ENCODE measurements at regions not wholly inside any gene's neighbourhood (a gene's known extent, or its start where the extent isn't known, plus 50 kb on each side); places are given as distances from the start of the nearest gene placed in this dataset.

GRCh38 chr4:129220254-129220653, 124.3 kb downstream of the C4orf33 start:
- ChIA-PET CTCF (no interaction called here), POLR2A (no interaction called here)
- Histone ChIP-seq H3K36me3 (ENCODE audit: control insufficient read depth, insufficient read depth, low read length) (no peaks in the 10 kb centered on the region), H3K4me3 (ENCODE audit: low read depth, low read length) (no peak overlapping the region), H3K27me3 (ENCODE audit: control insufficient read depth, insufficient read depth, low read length) (no peaks in the 10 kb centered on the region)
- no peak for DNase-seq (ENCODE audit: low read depth)
- TF ChIP-seq CTCF (IDR thresholded peaks at IDR 0.05; ENCODE audit: insufficient read depth, low read depth, low read length): no peak

GRCh38 chr4:129223945-129224344, 128.0 kb downstream of the C4orf33 start:
- CTCF ChIA-PET: no interaction called here
- Histone ChIP-seq H3K27me3 (ENCODE audit: control insufficient read depth, insufficient read depth, low read length) (no peaks in the 10 kb centered on the region), H3K36me3 (ENCODE audit: control insufficient read depth, insufficient read depth, low read length) (no peaks in the 10 kb centered on the region), H3K4me3 (ENCODE audit: low read depth, low read length) (no peak overlapping the region)
- DNase-seq (ENCODE audit: low read depth): no peak
- no peak for TF ChIP-seq CTCF (IDR thresholded peaks at IDR 0.05; ENCODE audit: insufficient read depth, low read depth, low read length)
- POLR2A ChIA-PET: no interaction called here

- Histone ChIP-seq H3K36me3 (ENCODE audit: control insufficient read depth, insufficient read depth, low read length) (no peaks in the 10 kb centered on the region), H3K4me3 (ENCODE audit: low read depth, low read length) (no peak overlapping the region), H3K27me3 (ENCODE audit: control insufficient read depth, insufficient read depth, low read length) (no peaks in the 10 kb centered on the region)
- DNase-seq (ENCODE audit: low read depth): no peak
- ChIA-PET POLR2A (no interaction called here), CTCF (no interaction called here)
- TF ChIP-seq CTCF (IDR thresholded peaks at IDR 0.05; ENCODE audit: insufficient read depth, low read depth, low read length): no peak
Observed at GRCh38 chr4:129230846-129231245, 134.9 kb downstream of the C4orf33 start.

GRCh38 chr4:129231945-129232588, 136.1 kb downstream of the C4orf33 start:
- no peaks in the 10 kb centered on the region for H3K27me3 ChIP-seq (ENCODE audit: control insufficient read depth, insufficient read depth, low read length)
- H3K36me3 ChIP-seq (ENCODE audit: control insufficient read depth, insufficient read depth, low read length): no peaks in the 10 kb centered on the region
- ChIA-PET CTCF (no interaction called here), POLR2A (no interaction called here)
- H3K4me3 ChIP-seq (ENCODE audit: low read depth, low read length): no peak overlapping the region
- no peak for DNase-seq (ENCODE audit: low read depth)
- no peak for TF ChIP-seq CTCF (IDR thresholded peaks at IDR 0.05; ENCODE audit: insufficient read depth, low read depth, low read length)

GRCh38 chr4:129232589-129233337, 136.8 kb downstream of the C4orf33 start:
- Histone ChIP-seq H3K27me3 (ENCODE audit: control insufficient read depth, insufficient read depth, low read length) (no peaks in the 10 kb centered on the region), H3K36me3 (ENCODE audit: control insufficient read depth, insufficient read depth, low read length) (no peaks in the 10 kb centered on the region), H3K4me3 (ENCODE audit: low read depth, low read length) (no peak overlapping the region)
- CTCF ChIA-PET: interaction anchor here (1.2 kb wide), 1 partner anchor 28 kb away, joined by 4 read pairs; no protein-coding TSS in a partner anchor
- no peak for TF ChIP-seq CTCF (IDR thresholded peaks at IDR 0.05; ENCODE audit: insufficient read depth, low read depth, low read length)
- DNase-seq (ENCODE audit: low read depth): no peak
- POLR2A ChIA-PET: no interaction called here
